Natural killer cell (primary cell): ENCODE measurements at regions not wholly inside any gene's neighbourhood (a gene's known extent, or its start where the extent isn't known, plus 50 kb on each side); places are given as distances from the start of the nearest gene placed in this dataset.

ENCODE experiments used
- ATAC-seq, 3 donors: fragments of 150-1000 bp in 2 of 3; fragments of 200-7000 bp in 1 of 3; cut with Tn5 transposase; 1 replicate in 1 of 3; 2 replicates in 2 of 3; pipeline ENCODE4 v1.10.0; 2021; ENCODE audit warnings: mild to moderate bottlenecking in 2 of 3, moderate library complexity in 2 of 3
- DNase-seq, 2 donors: peaks; one replicate each; pipeline versions ENCODE4 v3.0.0 to v3.0.0-alpha.2; 2013 to 2021; ENCODE audit warnings: mixed read lengths in 1 of 2
- H3K27ac ChIP-seq: one replicate; pipeline ENCODE4 v1.5.1; 2013; ENCODE audit warnings: mild to moderate bottlenecking, low read length
- H3K27me3 ChIP-seq: one replicate; pipeline ENCODE4 v1.6.1; 2013; ENCODE audit warnings: low read length; ENCODE audit not compliant: control insufficient read depth, insufficient read depth
- H3K36me3 ChIP-seq: one replicate; pipeline ENCODE4 v1.6.1; 2013; ENCODE audit warnings: low read length; ENCODE audit not compliant: control insufficient read depth, insufficient read depth
- H3K4me1 ChIP-seq: one replicate; pipeline ENCODE4 v1.6.1; 2013; ENCODE audit warnings: low read length; ENCODE audit not compliant: control insufficient read depth, insufficient read depth
- H3K4me3 ChIP-seq: one replicate; pipeline ENCODE4 v1.5.1; 2013; ENCODE audit warnings: low read length
- H3K9me3 ChIP-seq: one replicate; pipeline ENCODE4 v1.6.1; 2013; ENCODE audit warnings: low read length; ENCODE audit not compliant: control insufficient read depth, insufficient read depth
- H3K27ac Mint-ChIP-seq, 2 donors: one replicate each; pipeline ENCODE4 v1.8.0; 2022; ENCODE audit warnings: mild to moderate bottlenecking in 2 of 2, mixed read lengths in 2 of 2, moderate library complexity in 1 of 2
- H3K27me3 Mint-ChIP-seq, 2 donors: one replicate each; pipeline ENCODE4 v1.8.0; 2022; ENCODE audit warnings: low read depth in 2 of 2, mixed read lengths in 2 of 2
- H3K36me3 Mint-ChIP-seq: one replicate; pipeline ENCODE4 v1.8.0; 2022; ENCODE audit warnings: mixed read lengths
- H3K4me1 Mint-ChIP-seq, 2 donors: one replicate each; pipeline ENCODE4 v1.8.0; 2022; ENCODE audit warnings: mixed read lengths in 2 of 2
- H3K4me3 Mint-ChIP-seq: one replicate; pipeline ENCODE4 v1.8.0; 2022; ENCODE audit warnings: mild to moderate bottlenecking, moderate library complexity, mixed read lengths
- H3K9me3 Mint-ChIP-seq, 2 donors: one replicate each; pipeline ENCODE4 v1.8.0; 2022; ENCODE audit warnings: mixed read lengths in 2 of 2
- CTCF ChIP-seq: fragments of 200-600 bp; IDR thresholded peaks from one replicate; pipeline ENCODE4 v1.8.0; 2022; ENCODE audit warnings: antibody characterized with exemption
- WGBS: methylation state at CpG from one replicate; pipeline ENCODE4 v1.1.7; 2013; ENCODE audit warnings: missing lambda C conversion rate; ENCODE audit not compliant: insufficient coverage; 5-methylcytosine and 5-hydroxymethylcytosine counted together
- intact Hi-C: fragments of 100-400 bp; cut with micrococcal nuclease; formaldehyde crosslinking; loops from one replicate; pipeline ENCODE4 v1.14.2; 2022

GRCh38 chr11:8765294-8765693 is 82.7 kb downstream of the RPL27A start:
- Histone ChIP-seq H3K36me3 (no peaks in the 10 kb centered on the region), H3K27me3 (no peaks in the 10 kb centered on the region), H3K27ac (no peak overlapping the region), H3K9me3 (no peaks in the 10 kb centered on the region), H3K4me1 (no peaks in the 10 kb centered on the region), H3K4me3 (no peak overlapping the region)
- Mint-ChIP-seq H3K4me1 (no peaks in the 10 kb centered on the region), H3K36me3 (no peaks in the 10 kb centered on the region), H3K9me3 (no peaks in the 10 kb centered on the region), H3K27ac (no peak overlapping the region), H3K4me3 (no peak overlapping the region), H3K27me3 (peaks cover 0 to 2% of the 10 kb centered on the region in 2 donors)
- no peak for TF ChIP-seq CTCF
- intact Hi-C loops: no loop called here
- DNase-seq (no peak), ATAC-seq (no peak)
- 92% methylated on average over 1 of the region's 1 CpG for WGBS

- Histone ChIP-seq H3K36me3 (no peaks in the 10 kb centered on the region), H3K4me1 (no peaks in the 10 kb centered on the region), H3K27ac (no peak overlapping the region), H3K4me3 (no peak overlapping the region), H3K27me3 (no peaks in the 10 kb centered on the region), H3K9me3 (no peaks in the 10 kb centered on the region)
- no peaks in the 10 kb centered on the region for H3K36me3 Mint-ChIP-seq
- WGBS: 81% methylated on average over 8 of the region's 8 CpGs
- H3K4me3 Mint-ChIP-seq: no peak overlapping the region
- H3K9me3 Mint-ChIP-seq: no peaks in the 10 kb centered on the region
- H3K27ac Mint-ChIP-seq: no peak overlapping the region
- H3K27me3 Mint-ChIP-seq: peaks cover 0 to 2% of the 10 kb centered on the region in 2 donors
- intact Hi-C loops: no loop called here
- ATAC-seq (no peak), DNase-seq (no peak)
- no peaks in the 10 kb centered on the region for H3K4me1 Mint-ChIP-seq
- TF ChIP-seq CTCF: no peak
These were observed 83.7 kb downstream of the RPL27A start for GRCh38 chr11:8766043-8766987.

- Mint-ChIP-seq H3K4me1 (no peaks in the 10 kb centered on the region), H3K9me3 (no peaks in the 10 kb centered on the region), H3K36me3 (no peaks in the 10 kb centered on the region), H3K27me3 (peaks cover 0 to 2% of the 10 kb centered on the region in 2 donors), H3K27ac (no peak overlapping the region), H3K4me3 (no peak overlapping the region)
- Histone ChIP-seq H3K36me3 (no peaks in the 10 kb centered on the region), H3K4me1 (no peaks in the 10 kb centered on the region), H3K9me3 (no peaks in the 10 kb centered on the region), H3K27me3 (no peaks in the 10 kb centered on the region), H3K4me3 (no peak overlapping the region), H3K27ac (no peak overlapping the region)
- 85% methylated on average over 6 of the region's 7 CpGs for WGBS
- DNase-seq: no peak
- TF ChIP-seq CTCF: no peak
- ATAC-seq: no peak
- intact Hi-C loops: no loop called here
These were observed 84.4 kb downstream of the RPL27A start for GRCh38 chr11:8766988-8767374.
